NCI-H2107 treated with DMSO at 0.1 percent for 48 hours (cell line): ENCODE measurements at regions not wholly inside any gene's neighbourhood (a gene's known extent, or its start where the extent isn't known, plus 50 kb on each side); places are given as distances from the start of the nearest gene placed in this dataset.

Experiments
- DNase-seq: peaks from one replicate; lab custom pipeline; 2025; ENCODE audit not compliant: unreplicated experiment; lab: John Stamatoyannopoulos, UW

GRCh38 chr11:45062115-45062514 is 84.3 kb upstream of the PRDM11 start:
- no peak for DNase-seq

GRCh38 chr11:45062974-45063635 is 83.3 kb upstream of the PRDM11 start:
- no peak for DNase-seq

GRCh38 chr11:45063669-45064068 is 82.8 kb upstream of the PRDM11 start:
- no peak for DNase-seq

- no peak for DNase-seq
These were observed 78.5 kb upstream of the PRDM11 start for GRCh38 chr11:45067966-45068365.

GRCh38 chr11:45071232-45071631 is 75.2 kb upstream of the PRDM11 start:
- no peak for DNase-seq

- no peak for DNase-seq
These were observed 72.7 kb upstream of the PRDM11 start for GRCh38 chr11:45073685-45074141.

- no peak for DNase-seq
These were observed 70.9 kb upstream of the PRDM11 start for GRCh38 chr11:45075519-45075918.

- no peak for DNase-seq
These were observed 70.5 kb upstream of the PRDM11 start for GRCh38 chr11:45075952-45076351.

GRCh38 chr11:45076761-45077160 is 69.7 kb upstream of the PRDM11 start:
- DNase-seq = no peak

GRCh38 chr11:45078236-45079074 is 68.0 kb upstream of the PRDM11 start:
- DNase-seq = no peak

- no peak for DNase-seq
These were observed 67.4 kb upstream of the PRDM11 start for GRCh38 chr11:45079075-45079444.

GRCh38 chr11:45079567-45079942 is 66.9 kb upstream of the PRDM11 start:
- DNase-seq = no peak

- no peak for DNase-seq
These were observed 66.3 kb upstream of the PRDM11 start for GRCh38 chr11:45079943-45080719.

GRCh38 chr11:45082744-45083543 is 63.5 kb upstream of the PRDM11 start:
- no peak for DNase-seq

- DNase-seq = no peak
These were observed 62.8 kb upstream of the PRDM11 start for GRCh38 chr11:45083544-45084087.

- peak; percentile 25 for DNase-seq
These were observed 60.6 kb upstream of the PRDM11 start for GRCh38 chr11:45085646-45086501.

GRCh38 chr11:45086526-45086925 is 59.9 kb upstream of the PRDM11 start:
- no peak for DNase-seq

- peak; percentile 41 for DNase-seq
These were observed 59.1 kb upstream of the PRDM11 start for GRCh38 chr11:45087086-45087899.

GRCh38 chr11:45087900-45088160 is 58.6 kb upstream of the PRDM11 start:
- no peak for DNase-seq
